GM21423 (cell line): ENCODE measurements at regions not wholly inside any gene's neighbourhood (a gene's known extent, or its start where the extent isn't known, plus 50 kb on each side); places are given as distances from the start of the nearest gene placed in this dataset.
"Not testable (repeated sequence)": the region's sequence is repeated elsewhere in the genome, so short reads cannot be mapped to it uniquely, and the experiment has no call there.

Experiments used
- ATAC-seq: cut with Tn5 transposase; IDR thresholded peaks from one replicate; pipeline ENCODE4 v1.9.1; 2021; ENCODE audit warnings: mild to moderate bottlenecking, moderate library complexity; ENCODE audit not compliant: unreplicated experiment

GRCh38 chr2:13156916-13157315 is 440.2 kb downstream of the TRIB2 start:
- no peak for ATAC-seq

DNA sequence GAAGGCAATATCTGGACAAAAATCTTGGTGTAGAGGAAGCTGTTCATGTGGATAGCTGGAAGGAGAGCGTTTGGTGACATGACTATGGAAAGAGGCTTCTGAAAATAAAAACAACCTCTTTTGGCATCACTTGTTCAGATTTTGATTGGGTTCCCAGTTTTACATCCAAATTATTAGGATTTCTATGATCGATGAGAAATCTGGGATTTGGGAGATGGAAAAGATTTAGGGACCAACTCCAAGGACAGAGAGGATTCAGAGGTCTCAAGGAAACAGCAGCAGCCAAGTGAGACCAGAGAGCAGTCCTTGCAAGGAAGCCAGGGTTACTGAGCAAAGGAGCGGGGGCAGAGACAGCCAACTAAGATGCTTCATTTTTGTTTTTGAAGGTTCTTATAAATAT is 441.7 kb downstream of the TRIB2 start:
- no peak for ATAC-seq

GRCh38 chr2:13180729-13181128 is 464.0 kb downstream of the TRIB2 start:
- ATAC-seq = no peak

GRCh38 chr2:13193075-13193474 is 476.3 kb downstream of the TRIB2 start:
- peak; percentile 91 for ATAC-seq

- peak; percentile 59 for ATAC-seq
Observed at GRCh38 chr2:13193900-13194299, 477.2 kb downstream of the TRIB2 start.

GRCh38 chr2:13195270-13195669 is 478.5 kb downstream of the TRIB2 start:
- ATAC-seq = no peak

- ATAC-seq = no peak
Observed at GRCh38 chr2:13197248-13197647, 480.5 kb downstream of the TRIB2 start.

- ATAC-seq = no peak
Observed at GRCh38 chr2:13201924-13202323, 485.2 kb downstream of the TRIB2 start.

- no peak for ATAC-seq
Observed at GRCh38 chr2:13212115-13212514, 495.4 kb downstream of the TRIB2 start.

GRCh38 chr2:13218205-13218604 is 501.5 kb downstream of the TRIB2 start:
- ATAC-seq = no peak

DNA sequence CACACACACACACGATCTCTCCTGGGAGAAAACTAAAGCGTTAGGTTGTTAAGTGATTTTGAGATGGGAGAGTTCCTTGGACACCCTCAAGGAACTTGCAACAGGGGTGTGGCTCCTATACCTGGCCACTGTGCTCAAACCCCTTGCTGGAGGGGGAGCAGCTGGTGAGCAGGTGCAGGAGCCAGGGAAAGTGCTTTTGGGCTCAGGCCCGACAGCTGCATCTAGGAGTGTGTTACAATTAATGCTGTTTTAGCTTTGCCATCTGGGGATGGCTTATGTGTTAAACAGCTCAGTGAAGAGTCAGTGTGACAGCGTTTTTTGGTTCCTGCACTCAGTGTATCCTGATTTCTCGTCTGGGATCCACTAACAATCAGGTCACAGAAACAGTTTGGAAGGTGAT is 510.8 kb downstream of the TRIB2 start:
- ATAC-seq = no peak

- ATAC-seq = no peak
Observed at GRCh38 chr2:13230221-13230620, 513.5 kb downstream of the TRIB2 start.

DNA sequence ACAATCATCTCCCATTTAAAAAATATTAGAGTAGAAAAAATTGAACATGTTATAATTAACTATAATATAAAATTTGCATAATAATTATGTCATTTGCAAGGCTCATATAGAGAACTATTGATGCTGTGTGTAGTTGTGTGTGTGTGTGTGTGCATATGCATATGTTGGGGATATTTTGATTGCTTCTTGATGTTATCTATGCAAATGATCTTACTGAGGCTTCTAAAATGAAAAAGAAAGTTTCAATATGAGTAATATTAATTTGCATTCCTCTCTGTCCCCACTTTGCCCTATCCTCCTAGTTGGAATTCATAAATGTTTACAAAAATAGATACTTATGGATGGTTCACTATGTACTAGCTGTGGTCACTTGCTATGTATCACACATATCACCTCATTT is 523.3 kb downstream of the TRIB2 start:
- ATAC-seq = peak; percentile 56

- ATAC-seq = no peak
Observed at GRCh38 chr2:13240789-13241487, 524.2 kb downstream of the TRIB2 start.

DNA sequence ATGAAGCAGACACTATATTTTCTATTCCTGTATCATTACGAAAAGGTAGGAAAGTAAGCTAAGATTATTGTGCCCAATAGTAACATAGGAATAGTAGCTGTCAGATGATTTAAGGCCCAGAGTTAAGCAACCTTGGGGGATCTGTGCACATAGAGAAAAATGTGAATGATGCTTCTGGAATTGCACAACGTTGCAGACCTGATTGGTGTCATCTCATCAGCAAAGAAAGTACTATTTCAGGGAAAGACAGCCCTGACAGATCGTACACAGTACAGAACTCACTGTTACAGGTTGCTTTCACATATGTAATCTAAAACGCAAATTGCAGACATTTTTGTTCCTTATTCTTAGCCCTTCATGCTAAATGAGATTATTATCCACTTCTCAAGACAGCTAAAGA is 535.9 kb downstream of the TRIB2 start:
- ATAC-seq = no peak

GRCh38 chr2:13255485-13255884 is 538.7 kb downstream of the TRIB2 start:
- no peak for ATAC-seq

- no peak for ATAC-seq
Observed at GRCh38 chr2:13260402-13260801, 543.7 kb downstream of the TRIB2 start.

- no peak for ATAC-seq
Observed at GRCh38 chr2:13266166-13266565, 549.4 kb downstream of the TRIB2 start.

DNA sequence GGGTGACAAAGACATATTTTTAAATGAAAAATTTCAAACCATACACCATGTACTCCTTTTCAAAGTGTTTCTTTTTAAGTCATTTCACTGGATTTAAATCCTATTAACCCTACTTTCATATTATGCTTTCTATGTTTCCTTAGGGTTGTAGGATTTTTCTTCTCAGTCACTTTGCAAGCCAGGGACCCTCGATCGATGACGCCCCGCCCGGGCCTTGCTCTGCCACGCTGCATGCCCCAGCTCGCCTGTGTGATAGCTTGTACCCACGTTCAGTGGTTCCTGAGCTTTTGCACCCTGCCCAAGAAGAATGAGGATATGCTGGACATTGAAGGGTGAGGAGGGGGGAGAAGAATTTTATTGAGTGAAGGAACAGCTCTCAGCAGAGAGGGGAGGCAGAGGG is 568.0 kb downstream of the TRIB2 start:
- ATAC-seq = no peak

DNA sequence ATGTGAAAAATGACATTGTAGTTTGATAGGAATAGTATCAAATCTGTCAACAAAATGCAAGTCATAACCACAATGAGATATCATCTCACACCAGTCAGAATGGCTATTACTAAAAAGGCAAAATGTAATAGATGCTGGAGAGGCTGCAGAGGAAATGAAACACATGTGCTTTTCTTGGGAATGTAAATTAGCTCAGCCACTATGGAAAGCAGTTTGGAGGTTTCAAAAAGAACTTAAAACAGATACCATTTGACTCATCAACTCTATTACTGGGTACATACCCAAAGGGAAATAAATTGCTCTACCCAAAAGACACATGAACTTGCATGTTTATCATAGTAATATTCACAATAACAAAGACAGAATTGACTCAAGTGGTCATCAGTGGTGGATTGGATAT is 572.6 kb downstream of the TRIB2 start:
- no peak for ATAC-seq

- not testable (repeated sequence) for ATAC-seq
Observed at GRCh38 chr2:13308478-13308805, 591.7 kb downstream of the TRIB2 start.

DNA sequence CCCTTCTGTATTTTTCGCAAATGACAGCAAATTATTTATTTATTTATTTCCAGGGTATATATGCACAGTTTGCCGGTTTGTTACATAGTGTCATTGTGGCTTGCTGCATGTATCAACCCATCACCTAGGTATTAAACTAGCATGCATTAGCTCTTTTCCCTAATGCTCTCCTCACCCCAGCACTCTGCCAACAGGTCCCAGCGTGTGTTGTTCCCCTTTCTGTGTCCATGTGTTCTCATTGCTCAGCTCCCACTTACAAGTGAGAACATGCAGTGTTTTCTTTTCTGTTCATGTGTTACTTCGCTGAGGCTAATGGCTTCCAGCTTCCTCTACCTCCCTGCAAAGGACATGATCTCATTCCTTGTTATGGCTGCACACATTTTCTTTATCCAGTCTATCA is 592.3 kb downstream of the TRIB2 start:
- ATAC-seq = no peak

DNA sequence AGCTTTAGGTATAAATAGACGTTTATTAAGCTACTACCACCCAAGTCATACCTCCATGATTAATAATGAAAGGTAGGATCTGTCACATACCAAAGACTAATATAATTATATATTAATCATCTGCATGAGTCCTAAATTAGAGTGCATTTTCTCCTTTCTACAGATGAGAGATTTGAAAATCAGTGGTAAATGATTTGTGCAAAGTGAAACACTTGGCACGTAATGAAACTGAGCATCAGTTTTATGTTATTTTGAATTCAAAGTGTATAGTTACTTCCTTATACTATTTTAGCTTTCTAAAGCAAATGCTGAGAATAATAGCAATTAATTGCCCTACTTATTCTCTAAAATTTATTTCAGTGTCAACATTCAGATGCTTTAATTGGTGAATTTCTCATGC is 615.3 kb downstream of the TRIB2 start:
- ATAC-seq = no peak
